GM23338 (cell line): ENCODE measurements at regions not wholly inside any gene's neighbourhood (a gene's known extent, or its start where the extent isn't known, plus 50 kb on each side); places are given as distances from the start of the nearest gene placed in this dataset.

Experiments used
- ATAC-seq: fragments of 200-7000 bp; cut with Tn5 transposase; 3 replicates; pipeline ENCODE4 v1.9.1; 2020
- DNase-seq: peaks from one replicate; pipeline ENCODE4 v3.0.0-alpha.2; 2015; ENCODE audit warnings: low spot score
- H2AFZ ChIP-seq: fragments of 200-600 bp; sonication (generic); 2 replicates; pipeline ENCODE4 v1.8.0; 2016; ENCODE audit warnings: antibody characterized with exemption, mild to moderate bottlenecking, moderate library complexity
- H3F3A ChIP-seq: fragments of 200-600 bp; sonication (generic); replicated peaks from 2 replicates; pipeline ENCODE4 v1.8.0; 2017; ENCODE audit warnings: antibody characterized with exemption, mixed run types, low read depth
- H3K27ac ChIP-seq: fragments of 200-600 bp; sonication (generic); 2 replicates; pipeline ENCODE4 v1.6.1; 2016; ENCODE audit warnings: low read depth
- H3K27me3 ChIP-seq: fragments of 200-600 bp; sonication (generic); 2 replicates; pipeline ENCODE4 v1.8.0; 2016; ENCODE audit warnings: mild to moderate bottlenecking, mixed run types, moderate library complexity; ENCODE audit not compliant: insufficient read depth
- H3K36me3 ChIP-seq: fragments of 200-600 bp; sonication (generic); 2 replicates; pipeline ENCODE4 v1.8.0; 2016; ENCODE audit warnings: mild to moderate bottlenecking; ENCODE audit not compliant: insufficient read depth
- H3K4me1 ChIP-seq: fragments of 200-600 bp; sonication (generic); 2 replicates; pipeline ENCODE4 v1.8.0; 2016; ENCODE audit warnings: mild to moderate bottlenecking, moderate library complexity; ENCODE audit not compliant: insufficient read depth
- H3K4me2 ChIP-seq: fragments of 200-600 bp; sonication (generic); 2 replicates; pipeline ENCODE4 v1.7.1; 2017; ENCODE audit warnings: mixed run types
- H3K4me3 ChIP-seq: fragments of 200-600 bp; sonication (generic); 2 replicates; pipeline ENCODE4 v1.6.1; 2016; ENCODE audit warnings: mixed run types
- H3K79me2 ChIP-seq: fragments of 200-600 bp; sonication (generic); replicated peaks from 2 replicates; pipeline ENCODE4 v1.8.0; 2017; ENCODE audit warnings: mild to moderate bottlenecking; ENCODE audit not compliant: insufficient read depth
- H3K9me2 ChIP-seq: fragments of 200-600 bp; sonication (generic); 2 replicates; pipeline ENCODE4 v1.8.0; 2017; ENCODE audit not compliant: insufficient read depth
- H4K20me1 ChIP-seq: fragments of 200-600 bp; sonication (generic); replicated peaks from 2 replicates; pipeline ENCODE4 v1.8.0; 2017; ENCODE audit warnings: mild to moderate bottlenecking; ENCODE audit not compliant: insufficient read depth
- H3K27ac Mint-ChIP-seq: 2 replicates; pipeline ENCODE4 v1.8.0; 2020; ENCODE audit warnings: inconsistent platforms, mild to moderate bottlenecking, moderate library complexity, mixed read lengths
- H3K27me3 Mint-ChIP-seq: 3 replicates; pipeline ENCODE4 v1.8.0; 2022; ENCODE audit warnings: low read depth, mild to moderate bottlenecking, moderate library complexity, mixed read lengths, inconsistent platforms; ENCODE audit not compliant: insufficient read depth, poor library complexity
- H3K36me3 Mint-ChIP-seq: 3 replicates; pipeline ENCODE4 v1.8.0; 2021; ENCODE audit warnings: low read depth, mild to moderate bottlenecking, inconsistent platforms, moderate library complexity, mixed read lengths
- H3K4me1 Mint-ChIP-seq: 3 replicates; pipeline ENCODE4 v1.8.0; 2020; ENCODE audit warnings: mild to moderate bottlenecking, inconsistent platforms, mixed read lengths
- H3K4me3 Mint-ChIP-seq: 3 replicates; pipeline ENCODE4 v1.8.0; 2021; ENCODE audit warnings: moderate library complexity, mild to moderate bottlenecking, inconsistent platforms, mixed read lengths
- H3K9me3 Mint-ChIP-seq: 3 replicates; pipeline ENCODE4 v1.8.0; 2020; ENCODE audit warnings: moderate library complexity, mild to moderate bottlenecking, inconsistent platforms, mixed read lengths
- CREB1 ChIP-seq: fragments of 250-450 bp; sonication (Bioruptor Pico); IDR thresholded peaks from 2 replicates; pipeline ENCODE4 v1.5.0; 2020; ENCODE audit warnings: low read depth, mild to moderate bottlenecking, moderate library complexity
- CTCF ChIP-seq, 2 experiments: fragments of 200-600 bp in 1 of 2; sonication (generic) in 1 of 2; conservative IDR thresholded peaks; 2 replicates each; pipeline versions ENCODE4 v1.5.1 to v1.6.1; 2016 to 2017; ENCODE audit warnings: antibody characterized with exemption in 2 of 2, low read depth in 2 of 2, mild to moderate bottlenecking in 2 of 2, moderate library complexity in 1 of 2
- ETS1 ChIP-seq: IDR thresholded peaks from 2 replicates; pipeline ENCODE4 v1.6.1; 2016; ENCODE audit warnings: antibody characterized with exemption
- EZH2phosphoT487 ChIP-seq: fragments of 200-600 bp; sonication (generic); IDR thresholded peaks from one replicate; pipeline ENCODE4 v1.8.1; 2018; ENCODE audit warnings: antibody characterized with exemption; ENCODE audit not compliant: unreplicated experiment
- REST ChIP-seq: IDR thresholded peaks from one replicate; pipeline ENCODE4 v1.6.1; 2018; ENCODE audit warnings: antibody characterized with exemption; ENCODE audit not compliant: unreplicated experiment
- STAT1 ChIP-seq: IDR thresholded peaks from one replicate; pipeline ENCODE4 v1.6.1; 2016; ENCODE audit warnings: antibody characterized with exemption; ENCODE audit not compliant: unreplicated experiment
- ZNF462 ChIP-seq: fragments of 250-450 bp; sonication (Bioruptor Pico); IDR thresholded peaks from 2 replicates; pipeline ENCODE4 v1.5.0; 2020; ENCODE audit warnings: mild to moderate bottlenecking, moderate library complexity

GRCh38 chr10:104577163-104577562 lies 63.9 kb upstream of the SORCS3 start:
- H2AFZ ChIP-seq: no peak overlapping the region
- no peak overlapping the region for H3K4me2 ChIP-seq
- no peaks in the 10 kb centered on the region for H3K36me3 Mint-ChIP-seq
- no peaks in the 10 kb centered on the region for H3F3A ChIP-seq
- DNase-seq (no peak), ATAC-seq (no peak)
- TF ChIP-seq REST (no peak), CTCF (conservative IDR thresholded peaks at IDR 0.05; ENCODE audit: low read depth in 2 of 2) (no peak), ZNF462 (no peak), ETS1 (no peak), EZH2phosphoT487 (no peak), STAT1 (no peak), CREB1 (CRISPR knock-in tag) (no peak)
- H3K9me3 Mint-ChIP-seq: no peaks in the 10 kb centered on the region; the same call in 2 of the 3 replicates
- H3K36me3 ChIP-seq: no peaks in the 10 kb centered on the region
- no peak overlapping the region for H3K4me3 Mint-ChIP-seq
- 0 out of 2 replicates have a peak, but pooled peaks cover 3% of the 10 kb centered on the region for H3K4me1 ChIP-seq
- no peaks in the 10 kb centered on the region for H3K9me2 ChIP-seq
- H3K27ac ChIP-seq: no peak overlapping the region
- no peaks in the 10 kb centered on the region for H3K79me2 ChIP-seq
- H3K27ac Mint-ChIP-seq: no peak overlapping the region
- peaks cover 4% of the 10 kb centered on the region; the same call in 2 of the 3 replicates for H3K4me1 Mint-ChIP-seq
- H3K27me3 ChIP-seq: no peaks in the 10 kb centered on the region
- H3K27me3 Mint-ChIP-seq: peaks cover 5% of the 10 kb centered on the region
- no peaks in the 10 kb centered on the region for H4K20me1 ChIP-seq
- H3K4me3 ChIP-seq: no peak overlapping the region
